Upper lobe of right lung (tissue), 1 donor: ENCODE measurements at regions not wholly inside any gene's neighbourhood (a gene's known extent, or its start where the extent isn't known, plus 50 kb on each side); places are given as distances from the start of the nearest gene placed in this dataset.

Experiments used
- ATAC-seq: fragments of 200-7000 bp; cut with Tn5 transposase; one replicate; pipeline ENCODE4 v1.9.1; 2020; ENCODE audit warnings: mild to moderate bottlenecking, moderate library complexity
- DNase-seq: peaks from one replicate; pipeline ENCODE4 v3.0.0-alpha.2; 2020
- H3K27ac ChIP-seq: fragments of 200-600 bp; one replicate; pipeline ENCODE4 v1.8.0; 2022
- H3K27me3 ChIP-seq: fragments of 200-600 bp; one replicate; pipeline ENCODE4 v1.8.0; 2022; ENCODE audit warnings: mild to moderate bottlenecking
- H3K36me3 ChIP-seq: fragments of 200-600 bp; one replicate; pipeline ENCODE4 v1.8.0; 2022
- H3K4me1 ChIP-seq: fragments of 200-600 bp; one replicate; pipeline ENCODE4 v1.8.0; 2022
- H3K4me3 ChIP-seq: fragments of 200-600 bp; one replicate; pipeline ENCODE4 v1.8.0; 2022; ENCODE audit warnings: mild to moderate bottlenecking
- H3K9me3 ChIP-seq: fragments of 200-600 bp; one replicate; pipeline ENCODE4 v1.8.0; 2022
- CTCF ChIP-seq: fragments of 200-600 bp; IDR thresholded peaks from one replicate; pipeline ENCODE4 v1.8.0; 2022; ENCODE audit warnings: antibody characterized with exemption
- intact Hi-C: fragments of 100-400 bp; cut with DNase I; formaldehyde crosslinking; loops from one replicate; pipeline ENCODE4 v1.11.0; 2022
- donor health status: DM: no; HTN: yes; CAD: no; lungs with severe emphysema.

- no peak for ATAC-seq
- no peak for TF ChIP-seq CTCF
- no peak overlapping the region for H3K27ac ChIP-seq
- no peaks in the 10 kb centered on the region for H3K27me3 ChIP-seq
- intact Hi-C loops = no loop called here
- no peak for DNase-seq
- H3K4me1 ChIP-seq = no peaks in the 10 kb centered on the region
- H3K4me3 ChIP-seq = no peak overlapping the region
- no peaks in the 10 kb centered on the region for H3K36me3 ChIP-seq
- no peaks in the 10 kb centered on the region for H3K9me3 ChIP-seq
Observed at GRCh38 chr3:144754076-144754783, 782.6 kb downstream of the DIPK2A start.

- H3K27me3 ChIP-seq = no peaks in the 10 kb centered on the region
- no peak overlapping the region for H3K27ac ChIP-seq
- no peak overlapping the region for H3K4me3 ChIP-seq
- DNase-seq = no peak
- intact Hi-C loops = no loop called here
- H3K36me3 ChIP-seq = no peaks in the 10 kb centered on the region
- ATAC-seq = no peak
- H3K9me3 ChIP-seq = no peaks in the 10 kb centered on the region
- TF ChIP-seq CTCF = no peak
- H3K4me1 ChIP-seq = no peaks in the 10 kb centered on the region
Observed at GRCh38 chr3:144756704-144757440, 785.2 kb downstream of the DIPK2A start.

GRCh38 chr3:144760831-144761230, 789.2 kb downstream of the DIPK2A start:
- Histone ChIP-seq H3K36me3 (no peaks in the 10 kb centered on the region), H3K27me3 (no peaks in the 10 kb centered on the region), H3K27ac (no peak overlapping the region), H3K4me1 (no peaks in the 10 kb centered on the region), H3K9me3 (no peaks in the 10 kb centered on the region), H3K4me3 (no peak overlapping the region)
- DNase-seq (no peak), ATAC-seq (no peak)
- TF ChIP-seq CTCF = no peak
- intact Hi-C loops = no loop called here

GRCh38 chr3:144762091-144762490, 790.5 kb downstream of the DIPK2A start:
- TF ChIP-seq CTCF = no peak

GRCh38 chr3:144763878-144764454, 792.3 kb downstream of the DIPK2A start:
- ATAC-seq (no peak), DNase-seq (no peak)
- intact Hi-C loops = no loop called here
- H3K4me3 ChIP-seq = no peak overlapping the region
- no peaks in the 10 kb centered on the region for H3K27me3 ChIP-seq
- H3K36me3 ChIP-seq = no peaks in the 10 kb centered on the region
- H3K4me1 ChIP-seq = no peaks in the 10 kb centered on the region
- no peak overlapping the region for H3K27ac ChIP-seq
- no peaks in the 10 kb centered on the region for H3K9me3 ChIP-seq
- TF ChIP-seq CTCF = no peak

More at GRCh38 chr3:144762091-144762490, 790.5 kb downstream of the DIPK2A start:
- Histone ChIP-seq H3K27ac (no peak overlapping the region), H3K4me3 (no peak overlapping the region), H3K27me3 (no peaks in the 10 kb centered on the region), H3K36me3 (no peaks in the 10 kb centered on the region), H3K4me1 (no peaks in the 10 kb centered on the region), H3K9me3 (no peaks in the 10 kb centered on the region)
- intact Hi-C loops = no loop called here
- DNase-seq = no peak
- no peak for ATAC-seq
